Prostate gland (tissue), 2 donors: ENCODE measurements at regions not wholly inside any gene's neighbourhood (a gene's known extent, or its start where the extent isn't known, plus 50 kb on each side); places are given as distances from the start of the nearest gene placed in this dataset.
A peak's percentile ranks its signal among the peaks of the same experiment; 100 is the strongest.

Experiments
- DNase-seq: peaks from one replicate; pipeline ENCODE4 v3.0.0-alpha.2; 2019; ENCODE audit warnings: low spot score
- H3K27ac ChIP-seq, 2 donors: fragments of 200-600 bp; sonication (generic); 2 replicates each; pipeline ENCODE4 v1.5.1; 2017 to 2019
- H3K27me3 ChIP-seq: fragments of 200-600 bp; sonication (generic); replicated peaks from 2 replicates; pipeline ENCODE4 v1.5.1; 2019; ENCODE audit not compliant: insufficient read depth
- H3K36me3 ChIP-seq, 2 donors: fragments of 200-600 bp; sonication (generic); 1 replicate in 1 of 2; 2 replicates in 1 of 2; pipeline versions ENCODE4 v1.5.1 to v1.8.1; 2017 to 2019
- H3K4me1 ChIP-seq: fragments of 200-600 bp; sonication (generic); replicated peaks from 2 replicates; pipeline ENCODE4 v1.5.1; 2019
- H3K4me3 ChIP-seq, 2 donors: fragments of 200-600 bp; sonication (generic); 2 replicates each; pipeline ENCODE4 v1.5.1; 2017 to 2019
- H3K9me3 ChIP-seq: fragments of 200-600 bp; sonication (generic); 2 replicates; pipeline ENCODE4 v1.5.1; 2017
- POLR2A ChIP-seq: fragments of 450-650 bp; IDR thresholded peaks from one replicate; pipeline ENCODE4 v1.6.1; 2016; ENCODE audit warnings: antibody characterized with exemption, mild to moderate bottlenecking
- POLR2AphosphoS5 ChIP-seq: sonication (generic); formaldehyde crosslinking; IDR thresholded peaks from one replicate; pipeline ENCODE4 v1.6.1; 2017; ENCODE audit warnings: antibody characterized with exemption
- WGBS: methylation state at CpG from one replicate; pipeline ENCODE4 v1.1.5; 2018; 5-methylcytosine and 5-hydroxymethylcytosine counted together
- intact Hi-C: fragments of 100-400 bp; cut with DNase I; formaldehyde crosslinking; loops from one replicate; pipeline ENCODE4 v1.14.2; 2022
- TF ChIP-seq, protein P1 (sequence below), 4 experiments: fragments of 200-600 bp in 2 of 4; fragments of 450-650 bp in 2 of 4; sonication (generic) in 2 of 4; IDR thresholded peaks; 1 replicate in 3 of 4; 2 replicates in 1 of 4; pipeline ENCODE4 v1.5.1; 2016 to 2019; ENCODE audit warnings: antibody characterized with exemption in 4 of 4, mild to moderate bottlenecking in 2 of 4, moderate library complexity in 2 of 4

DNA sequence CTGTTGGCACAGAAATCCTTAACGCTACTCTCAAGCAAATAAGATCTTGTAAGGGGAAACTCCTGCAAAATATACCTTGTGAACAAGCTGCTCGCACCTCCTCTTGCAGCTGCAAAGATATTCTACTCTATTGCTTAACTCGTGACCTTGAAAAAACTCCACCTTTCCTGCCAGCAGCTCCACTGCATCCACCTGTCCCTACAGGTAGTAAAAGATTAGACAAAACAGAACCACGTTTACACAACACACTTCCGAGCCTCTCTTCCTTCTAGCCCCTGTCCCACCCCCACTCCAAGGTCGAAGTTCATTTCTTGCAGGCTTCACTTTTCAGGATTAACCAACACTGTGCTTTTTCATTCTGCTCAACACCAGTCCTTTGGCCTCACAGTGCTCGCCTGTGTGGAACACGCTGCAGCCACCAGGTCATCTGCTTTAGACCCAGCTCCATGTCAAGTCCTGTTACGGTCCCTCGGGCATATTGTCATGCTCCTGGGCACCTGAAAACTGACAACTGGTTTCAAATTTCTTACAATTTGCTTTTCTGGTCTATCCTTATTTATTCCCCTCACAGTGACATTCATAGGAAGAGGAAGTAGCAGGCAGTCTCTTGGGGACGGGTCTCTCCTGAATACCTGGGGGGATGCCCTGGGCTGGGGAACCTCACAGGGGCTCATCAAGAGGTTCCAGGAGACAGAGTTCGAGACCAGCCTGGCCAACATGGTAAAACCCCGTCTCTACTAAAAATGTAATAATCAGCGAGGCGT lies 165.8 kb upstream of the KLF14 start:
- Histone ChIP-seq H3K4me1 (peaks cover 17% of the 10 kb centered on the region), H3K9me3 (no peaks in the 10 kb centered on the region), H3K36me3 (peaks cover 0 to 10% of the 10 kb centered on the region in 2 donors), H3K27me3 (no peaks in the 10 kb centered on the region), H3K4me3 (no peak overlapping the region), H3K27ac (peak overlapping the region; percentile 61 to 72)
- WGBS: 62% methylated on average over 15 of the region's 15 CpGs
- intact Hi-C loops: loop anchor here (5.0 to 10.0 kb wide), 3 partner anchors 142 to 525 kb away; no protein-coding TSS in a partner anchor
- no peak for DNase-seq
- TF ChIP-seq POLR2AphosphoS5: peak; percentile 64
- no peak for TF ChIP-seq POLR2A

GRCh38 chr7:130900471-130901076 lies 166.6 kb upstream of the KLF14 start:
- 61% methylated on average over 5 of the region's 5 CpGs for WGBS
- Histone ChIP-seq H3K27me3 (no peaks in the 10 kb centered on the region), H3K36me3 (peaks cover 0 to 10% of the 10 kb centered on the region in 2 donors), H3K9me3 (no peaks in the 10 kb centered on the region), H3K4me1 (peaks cover 17% of the 10 kb centered on the region), H3K4me3 (no peak overlapping the region), H3K27ac (peak overlapping the region; percentile 61 to 72)
- intact Hi-C loops: no loop called here
- no peak for DNase-seq
- no peak for TF ChIP-seq POLR2A
- no peak for TF ChIP-seq POLR2AphosphoS5
- TF ChIP-seq, protein P1, sequence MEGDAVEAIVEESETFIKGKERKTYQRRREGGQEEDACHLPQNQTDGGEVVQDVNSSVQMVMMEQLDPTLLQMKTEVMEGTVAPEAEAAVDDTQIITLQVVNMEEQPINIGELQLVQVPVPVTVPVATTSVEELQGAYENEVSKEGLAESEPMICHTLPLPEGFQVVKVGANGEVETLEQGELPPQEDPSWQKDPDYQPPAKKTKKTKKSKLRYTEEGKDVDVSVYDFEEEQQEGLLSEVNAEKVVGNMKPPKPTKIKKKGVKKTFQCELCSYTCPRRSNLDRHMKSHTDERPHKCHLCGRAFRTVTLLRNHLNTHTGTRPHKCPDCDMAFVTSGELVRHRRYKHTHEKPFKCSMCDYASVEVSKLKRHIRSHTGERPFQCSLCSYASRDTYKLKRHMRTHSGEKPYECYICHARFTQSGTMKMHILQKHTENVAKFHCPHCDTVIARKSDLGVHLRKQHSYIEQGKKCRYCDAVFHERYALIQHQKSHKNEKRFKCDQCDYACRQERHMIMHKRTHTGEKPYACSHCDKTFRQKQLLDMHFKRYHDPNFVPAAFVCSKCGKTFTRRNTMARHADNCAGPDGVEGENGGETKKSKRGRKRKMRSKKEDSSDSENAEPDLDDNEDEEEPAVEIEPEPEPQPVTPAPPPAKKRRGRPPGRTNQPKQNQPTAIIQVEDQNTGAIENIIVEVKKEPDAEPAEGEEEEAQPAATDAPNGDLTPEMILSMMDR (IDR thresholded peaks at IDR 0.05): no peak

GRCh38 chr7:130901209-130901783 lies 167.3 kb upstream of the KLF14 start:
- peaks cover 0 to 6% of the 10 kb centered on the region in 2 donors for H3K36me3 ChIP-seq
- no peak overlapping the region for H3K4me3 ChIP-seq
- H3K4me1 ChIP-seq: peaks cover 17% of the 10 kb centered on the region
- intact Hi-C loops: no loop called here
- H3K27me3 ChIP-seq: no peaks in the 10 kb centered on the region
- TF ChIP-seq, protein P1 (IDR thresholded peaks at IDR 0.05): no peak
- TF ChIP-seq POLR2AphosphoS5 (no peak), POLR2A (no peak)
- peak overlapping the region; percentile 61 to 72 for H3K27ac ChIP-seq
- peak; percentile 76 for DNase-seq
- no peaks in the 10 kb centered on the region for H3K9me3 ChIP-seq
- WGBS: 12% methylated on average over 17 of the region's 17 CpGs

- intact Hi-C loops: no loop called here
- WGBS: 83% methylated on average over 3 of the region's 3 CpGs
- Histone ChIP-seq H3K27me3 (no peaks in the 10 kb centered on the region), H3K4me1 (peaks cover 17% of the 10 kb centered on the region), H3K27ac (peak overlapping the region; percentile 61 to 72), H3K9me3 (no peaks in the 10 kb centered on the region), H3K4me3 (no peak overlapping the region), H3K36me3 (peaks cover 0 to under 1% of the 10 kb centered on the region in 2 donors)
- TF ChIP-seq POLR2AphosphoS5 (no peak), POLR2A (no peak)
- TF ChIP-seq, protein P1 (IDR thresholded peaks at IDR 0.05): no peak
- no peak for DNase-seq
Observed at GRCh38 chr7:130902755-130903357, 168.8 kb upstream of the KLF14 start.

DNA sequence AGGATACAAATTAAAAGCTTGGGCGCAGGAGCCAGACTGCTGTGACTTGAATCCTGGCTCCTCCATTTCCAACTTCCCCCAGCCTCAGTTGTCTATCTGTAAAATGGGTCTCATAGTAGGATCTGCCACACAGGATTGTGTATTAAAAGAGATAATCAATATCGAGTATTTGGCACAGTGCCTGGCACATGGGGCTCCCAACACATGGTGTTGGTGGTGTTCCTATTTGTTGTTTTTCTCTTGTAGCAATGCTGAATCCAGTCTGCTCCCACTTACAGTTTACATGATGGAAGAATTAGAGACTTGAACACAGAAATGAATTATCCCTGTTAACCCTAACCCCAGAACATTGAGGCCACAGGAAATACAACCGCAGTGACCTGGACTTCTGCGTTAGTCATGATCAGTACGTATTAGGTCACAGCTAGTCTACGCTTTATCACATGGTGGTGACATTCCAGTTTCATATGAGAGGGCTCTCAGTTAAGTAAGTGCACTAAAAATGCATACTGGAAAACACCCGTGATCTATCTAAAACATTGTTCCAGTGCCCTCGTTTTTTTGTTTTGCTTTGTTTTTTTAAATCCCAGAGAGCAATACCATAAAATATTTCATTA lies 169.5 kb upstream of the KLF14 start:
- TF ChIP-seq, protein P1 (IDR thresholded peaks at IDR 0.05): no peak
- no peak for TF ChIP-seq POLR2A
- TF ChIP-seq POLR2AphosphoS5: no peak
- Histone ChIP-seq H3K9me3 (no peaks in the 10 kb centered on the region), H3K27me3 (no peaks in the 10 kb centered on the region), H3K27ac (peak overlapping the region in 1 of 2 donors; percentile 61), H3K36me3 (no peaks in the 10 kb centered on the region), H3K4me1 (peaks cover 17% of the 10 kb centered on the region), H3K4me3 (no peak overlapping the region)
- WGBS: 58% methylated on average over 8 of the region's 8 CpGs
- intact Hi-C loops: no loop called here
- DNase-seq: no peak
